ENCODE measurements at regions not wholly inside any gene's neighbourhood (a gene's known extent, or its start where the extent isn't known, plus 50 kb on each side); places are given as distances from the start of the nearest gene placed in this dataset.

- H3K9me3 ChIP-seq (replicated peaks in 1 of 3), result peaks cover 0 to 2% (median 0%) of the 10 kb centered on the region in 3 donors
- no peak for DNase-seq
- TF ChIP-seq POLR2A (IDR thresholded peaks at IDR 0.05) (no peak), CTCF (IDR thresholded peaks at IDR 0.05) (no peak)
- intact Hi-C loops (cut with DNase I), result no loop called here
- H3K27ac ChIP-seq, result no peak overlapping the region
- H3K36me3 ChIP-seq (replicated peaks in 1 of 2), result no peaks in the 10 kb centered on the region
- H3K4me1 ChIP-seq (replicated peaks in 1 of 2), result no peaks in the 10 kb centered on the region
- no peaks in the 10 kb centered on the region for H3K27me3 ChIP-seq
- 55 to 86% (median 77%) methylated on average over 1 of the region's 1 CpG for WGBS, 4 donors
- no peak overlapping the region for H3K4me3 ChIP-seq
Measured at GRCh38 chr2:103355287-103355686, 593.5 kb downstream of the TMEM182 start.

- H3K4me3 ChIP-seq, result no peak overlapping the region
- no peak overlapping the region for H3K27ac ChIP-seq
- H3K4me1 ChIP-seq (replicated peaks in 1 of 2), result no peaks in the 10 kb centered on the region
- H3K9me3 ChIP-seq (replicated peaks in 1 of 3), result no peaks in the 10 kb centered on the region
- no peaks in the 10 kb centered on the region for H3K27me3 ChIP-seq
- TF ChIP-seq CTCF (IDR thresholded peaks at IDR 0.05), result no peak
- TF ChIP-seq POLR2A (IDR thresholded peaks at IDR 0.05), result no peak
- DNase-seq, result no peak
- 93 to 98% (median 94%) methylated on average over 13 to 21 of the region's 21 CpGs for WGBS, 4 donors
- intact Hi-C loops (cut with DNase I), result no loop called here
- H3K36me3 ChIP-seq (replicated peaks in 1 of 2), result no peaks in the 10 kb centered on the region
Measured at GRCh38 chr2:103361712-103362111, 599.9 kb downstream of the TMEM182 start.

- no peaks in the 10 kb centered on the region for H3K9me3 ChIP-seq (replicated peaks in 1 of 3)
- TF ChIP-seq CTCF (IDR thresholded peaks at IDR 0.05), result no peak
- H3K4me3 ChIP-seq, result no peak overlapping the region
- H3K27ac ChIP-seq, result no peak overlapping the region
- DNase-seq, result no peak
- H3K27me3 ChIP-seq, result no peaks in the 10 kb centered on the region
- no peaks in the 10 kb centered on the region for H3K36me3 ChIP-seq (replicated peaks in 1 of 2)
- H3K4me1 ChIP-seq (replicated peaks in 1 of 2), result no peaks in the 10 kb centered on the region
- intact Hi-C loops (cut with DNase I), result no loop called here
Measured at GRCh38 chr2:103363639-103364038, 601.8 kb downstream of the TMEM182 start.

GRCh38 chr2:103364177-103364576, 602.3 kb downstream of the TMEM182 start:
- no peak for DNase-seq
- WGBS, 4 donors, result 41 to 49% (median 45%) methylated on average over 4 of the region's 4 CpGs
- H3K4me3 ChIP-seq, result no peak overlapping the region
- no peak overlapping the region for H3K27ac ChIP-seq
- H3K9me3 ChIP-seq (replicated peaks in 1 of 3), result no peaks in the 10 kb centered on the region
- intact Hi-C loops (cut with DNase I), result no loop called here
- H3K4me1 ChIP-seq (replicated peaks in 1 of 2), result no peaks in the 10 kb centered on the region
- no peaks in the 10 kb centered on the region for H3K36me3 ChIP-seq (replicated peaks in 1 of 2)
- H3K27me3 ChIP-seq, result no peaks in the 10 kb centered on the region
- TF ChIP-seq POLR2A (IDR thresholded peaks at IDR 0.05) (no peak), CTCF (IDR thresholded peaks at IDR 0.05) (no peak)

Measured in adrenal gland (tissue), 9 donors.